HG02623 (cell line): ENCODE measurements at regions not wholly inside any gene's neighbourhood (a gene's known extent, or its start where the extent isn't known, plus 50 kb on each side); places are given as distances from the start of the nearest gene placed in this dataset.

Source experiments
- ATAC-seq: cut with Tn5 transposase; IDR thresholded peaks from one replicate; pipeline ENCODE4 v1.9.1; 2021; ENCODE audit warnings: moderate library complexity; ENCODE audit not compliant: unreplicated experiment

GRCh38 chr7:85733169-85733915, 546.5 kb upstream of the SEMA3D start:
- ATAC-seq = no peak

GRCh38 chr7:85730012-85730411, 543.2 kb upstream of the SEMA3D start:
- ATAC-seq = no peak

GRCh38 chr7:85725026-85725425, 538.2 kb upstream of the SEMA3D start:
- ATAC-seq = no peak

GRCh38 chr7:85719981-85720953, 533.4 kb upstream of the SEMA3D start:
- ATAC-seq = no peak

- ATAC-seq = no peak
Observed at GRCh38 chr7:85716353-85716752, 529.5 kb upstream of the SEMA3D start.

GRCh38 chr7:85714951-85715350, 528.1 kb upstream of the SEMA3D start:
- ATAC-seq = no peak

- peak; percentile 54 for ATAC-seq
Observed at GRCh38 chr7:85714043-85714578, 527.3 kb upstream of the SEMA3D start.

GRCh38 chr7:85713171-85713570, 526.3 kb upstream of the SEMA3D start:
- ATAC-seq = no peak

- ATAC-seq = no peak
Observed at GRCh38 chr7:85711894-85712293, 525.0 kb upstream of the SEMA3D start.

- no peak for ATAC-seq
Observed at GRCh38 chr7:85710960-85711359, 524.1 kb upstream of the SEMA3D start.

- no peak for ATAC-seq
Observed at GRCh38 chr7:85708221-85708620, 521.4 kb upstream of the SEMA3D start.

- no peak for ATAC-seq
Observed at GRCh38 chr7:85705076-85705475, 518.2 kb upstream of the SEMA3D start.

GRCh38 chr7:85703251-85704010, 516.6 kb upstream of the SEMA3D start:
- no peak for ATAC-seq

GRCh38 chr7:85702348-85702747, 515.5 kb upstream of the SEMA3D start:
- ATAC-seq = no peak

- no peak for ATAC-seq
Observed at GRCh38 chr7:85699482-85699881, 512.6 kb upstream of the SEMA3D start.

- ATAC-seq = no peak
Observed at GRCh38 chr7:85695533-85695932, 508.7 kb upstream of the SEMA3D start.

GRCh38 chr7:85695041-85695440, 508.2 kb upstream of the SEMA3D start:
- ATAC-seq = no peak

GRCh38 chr7:85693326-85693725, 506.5 kb upstream of the SEMA3D start:
- no peak for ATAC-seq

- no peak for ATAC-seq
Observed at GRCh38 chr7:85688712-85689111, 501.9 kb upstream of the SEMA3D start.

- no peak for ATAC-seq
Observed at GRCh38 chr7:85686401-85687181, 499.7 kb upstream of the SEMA3D start.
